H9 (cell line): ENCODE measurements at regions not wholly inside any gene's neighbourhood (a gene's known extent, or its start where the extent isn't known, plus 50 kb on each side); places are given as distances from the start of the nearest gene placed in this dataset.

Experiments used
- DNase-seq: peaks from one replicate; pipeline ENCODE4 v3.0.0-alpha.2; 2017
- H2AFZ ChIP-seq: one replicate; pipeline ENCODE4 v1.6.1; 2013; ENCODE audit warnings: mild to moderate bottlenecking, low read length, control low read depth, moderate library complexity
- H2AK5ac ChIP-seq: 2 replicates; pipeline ENCODE4 v1.6.1; 2013; ENCODE audit warnings: low read length, control low read depth, mixed read lengths; ENCODE audit not compliant: insufficient read length
- H2BK120ac ChIP-seq: one replicate; pipeline ENCODE4 v1.6.1; 2013; ENCODE audit warnings: low read depth, mild to moderate bottlenecking, low read length, control low read depth, inconsistent platforms; ENCODE audit not compliant: poor library complexity, severe bottlenecking
- H2BK12ac ChIP-seq: 2 replicates; pipeline ENCODE4 v1.6.1; 2013; ENCODE audit warnings: low read length, control low read depth, mixed read lengths, low read depth; ENCODE audit not compliant: insufficient read length
- H2BK15ac ChIP-seq: 2 replicates; pipeline ENCODE4 v1.6.1; 2013; ENCODE audit warnings: low read depth, low read length, control low read depth
- H2BK20ac ChIP-seq: one replicate; pipeline ENCODE4 v1.6.1; 2013; ENCODE audit warnings: low read depth, mild to moderate bottlenecking, low read length, control low read depth, inconsistent platforms; ENCODE audit not compliant: poor library complexity, severe bottlenecking
- H2BK5ac ChIP-seq: 2 replicates; pipeline ENCODE4 v1.6.1; 2013; ENCODE audit warnings: low read length, control low read depth, mixed read lengths; ENCODE audit not compliant: insufficient read length
- H3K14ac ChIP-seq: 2 replicates; pipeline ENCODE4 v1.6.1; 2013; ENCODE audit warnings: low read length, control low read depth; ENCODE audit not compliant: insufficient read depth
- H3K18ac ChIP-seq: 2 replicates; pipeline ENCODE4 v1.6.1; 2013; ENCODE audit warnings: low read depth, mild to moderate bottlenecking, mixed read lengths, low read length, control low read depth; ENCODE audit not compliant: insufficient read length
- H3K23ac ChIP-seq: 2 replicates; pipeline ENCODE4 v1.6.1; 2013; ENCODE audit warnings: low read length, control low read depth, mixed read lengths, low read depth; ENCODE audit not compliant: insufficient read length
- H3K23me2 ChIP-seq: 2 replicates; pipeline ENCODE4 v1.6.1; 2013; ENCODE audit warnings: low read depth, mild to moderate bottlenecking, mixed read lengths, low read length, control low read depth; ENCODE audit not compliant: insufficient read length, poor library complexity, severe bottlenecking
- H3K27ac ChIP-seq: 2 replicates; pipeline ENCODE4 v1.5.1; 2013; ENCODE audit warnings: low read length, control low read depth, mixed read lengths, low read depth; ENCODE audit not compliant: insufficient read length
- H3K27me3 ChIP-seq: 2 replicates; pipeline ENCODE4 v1.6.1; 2013; ENCODE audit warnings: low read length, control low read depth, inconsistent platforms; ENCODE audit not compliant: insufficient read depth
- H3K4ac ChIP-seq: 2 replicates; pipeline ENCODE4 v1.6.1; 2013; ENCODE audit warnings: low read depth, mild to moderate bottlenecking, control low read depth, inconsistent platforms, low read length, moderate library complexity
- H3K4me1 ChIP-seq: 2 replicates; pipeline ENCODE4 v1.6.1; 2013; ENCODE audit warnings: low read length, control low read depth, inconsistent platforms; ENCODE audit not compliant: insufficient read depth
- H3K4me2 ChIP-seq: 2 replicates; pipeline ENCODE4 v1.6.1; 2013; ENCODE audit warnings: low read length, control low read depth, mixed read lengths; ENCODE audit not compliant: insufficient read length, insufficient read depth
- H3K56ac ChIP-seq: 2 replicates; pipeline ENCODE4 v1.6.1; 2013; ENCODE audit warnings: low read depth, mild to moderate bottlenecking, mixed read lengths, low read length, control low read depth; ENCODE audit not compliant: insufficient read length
- H3K79me1 ChIP-seq: 2 replicates; pipeline ENCODE4 v1.6.1; 2013; ENCODE audit warnings: low read depth, mild to moderate bottlenecking, moderate library complexity, low read length, control low read depth, inconsistent platforms; ENCODE audit not compliant: insufficient read depth, poor library complexity, severe bottlenecking
- H3K79me2 ChIP-seq: 2 replicates; pipeline ENCODE4 v1.6.1; 2013; ENCODE audit warnings: low read length, control low read depth, inconsistent platforms; ENCODE audit not compliant: insufficient read depth
- H3K9ac ChIP-seq: 2 replicates; pipeline ENCODE4 v1.6.1; 2013; ENCODE audit warnings: low read length, control low read depth, mixed read lengths; ENCODE audit not compliant: insufficient read length; ENCODE audit errors: extremely low read depth
- H3K9me3 ChIP-seq: one replicate; pipeline ENCODE4 v1.6.1; 2013; ENCODE audit warnings: low read depth, low read length, inconsistent platforms; ENCODE audit not compliant: control insufficient read depth
- H3T11ph ChIP-seq: one replicate; pipeline ENCODE4 v1.6.1; 2013; ENCODE audit warnings: mild to moderate bottlenecking, low read length, control low read depth, inconsistent platforms
- H4K20me1 ChIP-seq: one replicate; pipeline ENCODE4 v1.6.1; 2013; ENCODE audit not compliant: control insufficient read depth, insufficient read length, insufficient read depth
- H4K5ac ChIP-seq: 2 replicates; pipeline ENCODE4 v1.6.1; 2013; ENCODE audit warnings: low read depth, mild to moderate bottlenecking, mixed read lengths, low read length, control low read depth; ENCODE audit not compliant: insufficient read length
- H4K8ac ChIP-seq: replicated peaks from 2 replicates; pipeline ENCODE4 v1.6.1; 2013; ENCODE audit warnings: low read length, control low read depth, mixed read lengths, low read depth; ENCODE audit not compliant: insufficient read length
- H4K91ac ChIP-seq: 2 replicates; pipeline ENCODE4 v1.6.1; 2013; ENCODE audit warnings: low read depth, mild to moderate bottlenecking, moderate library complexity, mixed read lengths, low read length, control low read depth; ENCODE audit not compliant: insufficient read length
- H3K27ac Mint-ChIP-seq, 3 experiments: 2 replicates in 2 of 3; 3 replicates in 1 of 3; pipeline ENCODE4 v1.8.0; 2020 to 2021; ENCODE audit warnings: mixed read lengths in 3 of 3, mild to moderate bottlenecking in 1 of 3, moderate library complexity in 1 of 3
- H3K27me3 Mint-ChIP-seq: 2 replicates; pipeline ENCODE4 v1.8.0; 2021; ENCODE audit warnings: low read depth, mild to moderate bottlenecking, moderate library complexity, mixed read lengths
- H3K36me3 Mint-ChIP-seq, 3 experiments: 2 replicates in 2 of 3; 3 replicates in 1 of 3; pipeline ENCODE4 v1.8.0; 2020 to 2021; ENCODE audit warnings: low read depth in 3 of 3, mixed read lengths in 3 of 3; ENCODE audit not compliant: insufficient read depth in 1 of 3
- H3K4me1 Mint-ChIP-seq, 2 experiments: 2 replicates each; pipeline ENCODE4 v1.8.0; 2020; ENCODE audit warnings: mixed read lengths in 2 of 2
- H3K4me3 Mint-ChIP-seq, 2 experiments: 2 replicates in 1 of 2; 3 replicates in 1 of 2; pipeline ENCODE4 v1.8.0; 2020 to 2021; ENCODE audit warnings: mild to moderate bottlenecking in 2 of 2, mixed read lengths in 2 of 2, moderate library complexity in 1 of 2
- H3K9me3 Mint-ChIP-seq, 2 experiments: 2 replicates in 1 of 2; 3 replicates in 1 of 2; pipeline ENCODE4 v1.8.0; 2020; ENCODE audit warnings: mild to moderate bottlenecking in 2 of 2, mixed read lengths in 2 of 2, moderate library complexity in 1 of 2
- CTCF ChIP-seq: fragments of 200-600 bp; sonication (generic); conservative IDR thresholded peaks from 3 replicates; pipeline ENCODE4 v1.8.0; 2021; ENCODE audit warnings: antibody characterized with exemption, mild to moderate bottlenecking
- WGBS: extraction: QIAGEN DNeasy Blood & Tissue Kit; methylation state at CpG from one replicate; pipeline ENCODE4 v1.1.7; 2013; ENCODE audit warnings: missing lambda C conversion rate, low lambda C conversion rate, mixed read lengths; ENCODE audit not compliant: insufficient read length; ENCODE audit errors: extremely low coverage; 5-methylcytosine and 5-hydroxymethylcytosine counted together

- H3K27me3 ChIP-seq = no peaks in the 10 kb centered on the region
- no peak overlapping the region for H3K56ac ChIP-seq
- H2AK5ac ChIP-seq = no peak overlapping the region
- Mint-ChIP-seq H3K9me3 (no peaks in the 10 kb centered on the region), H3K4me1 (no peaks in the 10 kb centered on the region), H3K27me3 (no peaks in the 10 kb centered on the region), H3K27ac (no peak overlapping the region), H3K4me3 (no peak overlapping the region), H3K36me3 (no peaks in the 10 kb centered on the region)
- no peaks in the 10 kb centered on the region for H3K79me2 ChIP-seq
- no peaks in the 10 kb centered on the region for H3K9me3 ChIP-seq
- no peaks in the 10 kb centered on the region for H3K79me1 ChIP-seq
- no peak overlapping the region for H2BK5ac ChIP-seq
- no peak overlapping the region for H3K9ac ChIP-seq
- no peaks in the 10 kb centered on the region for H3K23me2 ChIP-seq
- H4K20me1 ChIP-seq = no peaks in the 10 kb centered on the region
- H2BK12ac ChIP-seq = no peak overlapping the region
- H3K14ac ChIP-seq = no peak overlapping the region
- H4K8ac ChIP-seq = no peak overlapping the region
- H3K27ac ChIP-seq = no peak overlapping the region
- no peak overlapping the region for H3K4ac ChIP-seq
- no peak overlapping the region for H2BK20ac ChIP-seq
- no peak overlapping the region for H2BK15ac ChIP-seq
- no peak for TF ChIP-seq CTCF
- no peaks in the 10 kb centered on the region for H3K4me1 ChIP-seq
- H2BK120ac ChIP-seq = no peak overlapping the region
- no peak overlapping the region for H2AFZ ChIP-seq
- no peak for DNase-seq
- no peak overlapping the region for H4K91ac ChIP-seq
- no peak overlapping the region for H3K23ac ChIP-seq
- no peak overlapping the region for H3K4me2 ChIP-seq
- no CpG with 5 or more reads among the region's 2 CpGs for WGBS
- H3T11ph ChIP-seq = no peak overlapping the region
- no peak overlapping the region for H3K18ac ChIP-seq
- no peak overlapping the region for H4K5ac ChIP-seq
Measured at GRCh38 chr2:210966330-210966729, 409.9 kb downstream of the CPS1 start.
